ENCODE measurements at regions not wholly inside any gene's neighbourhood (a gene's known extent, or its start where the extent isn't known, plus 50 kb on each side); places are given as distances from the start of the nearest gene placed in this dataset.

GRCh38 chr2:128573116-128573515, 254.4 kb upstream of the HS6ST1 start:
- no peak overlapping the region for H3K4me3 ChIP-seq (replicated peaks; ENCODE audit: low read depth, low read length)
- DNase-seq (ENCODE audit: extremely low read depth, low read depth) = no peak
- no peak for TF ChIP-seq CTCF (IDR thresholded peaks at IDR 0.05; ENCODE audit: low read depth, low read length, missing control alignments)

GRCh38 chr2:128573531-128573930, 254.9 kb upstream of the HS6ST1 start:
- no peak for TF ChIP-seq CTCF (IDR thresholded peaks at IDR 0.05; ENCODE audit: low read depth, low read length, missing control alignments)
- DNase-seq (ENCODE audit: extremely low read depth, low read depth) = no peak
- H3K4me3 ChIP-seq (replicated peaks; ENCODE audit: low read depth, low read length) = no peak overlapping the region

GRCh38 chr2:128577141-128577930, 258.7 kb upstream of the HS6ST1 start:
- no peak for DNase-seq (ENCODE audit: extremely low read depth, low read depth)
- H3K4me3 ChIP-seq (replicated peaks; ENCODE audit: low read depth, low read length) = no peak overlapping the region
- no peak for TF ChIP-seq CTCF (IDR thresholded peaks at IDR 0.05; ENCODE audit: low read depth, low read length, missing control alignments)

- DNase-seq (ENCODE audit: extremely low read depth, low read depth) = peak; percentile 52
- TF ChIP-seq CTCF (IDR thresholded peaks at IDR 0.05; ENCODE audit: low read depth, low read length, missing control alignments) = no peak
Measured at GRCh38 chr2:128578406-128579390, 260.0 kb upstream of the HS6ST1 start.

GRCh38 chr2:128579825-128580224, 261.2 kb upstream of the HS6ST1 start:
- DNase-seq (ENCODE audit: extremely low read depth, low read depth) = no peak
- H3K4me3 ChIP-seq (replicated peaks; ENCODE audit: low read depth, low read length) = no peak overlapping the region
- TF ChIP-seq CTCF (IDR thresholded peaks at IDR 0.05; ENCODE audit: low read depth, low read length, missing control alignments) = no peak

More at GRCh38 chr2:128578406-128579390, 260.0 kb upstream of the HS6ST1 start:
- no peak overlapping the region for H3K4me3 ChIP-seq (replicated peaks; ENCODE audit: low read depth, low read length)

GRCh38 chr2:128580988-128581848, 262.6 kb upstream of the HS6ST1 start:
- no peak overlapping the region for H3K4me3 ChIP-seq (replicated peaks; ENCODE audit: low read depth, low read length)
- TF ChIP-seq CTCF (IDR thresholded peaks at IDR 0.05; ENCODE audit: low read depth, low read length, missing control alignments) = no peak
- no peak for DNase-seq (ENCODE audit: extremely low read depth, low read depth)
